Subcutaneous abdominal adipose tissue (tissue), 5 donors: ENCODE measurements at regions not wholly inside any gene's neighbourhood (a gene's known extent, or its start where the extent isn't known, plus 50 kb on each side); places are given as distances from the start of the nearest gene placed in this dataset.
"Not testable (repeated sequence)": the region's sequence is repeated elsewhere in the genome, so short reads cannot be mapped to it uniquely, and the experiment has no call there.

ENCODE experiments used
- H3K27ac ChIP-seq: one replicate; pipeline ENCODE4 v1.7.0; 2013; ENCODE audit warnings: low read depth, mild to moderate bottlenecking, inconsistent platforms, low read length, moderate library complexity
- H3K27me3 ChIP-seq, 5 donors: one replicate each; pipeline ENCODE4 v1.7.0; 2013; ENCODE audit warnings: low read length in 5 of 5, inconsistent platforms in 1 of 5; ENCODE audit not compliant: control insufficient read depth in 5 of 5, insufficient read depth in 4 of 5
- H3K36me3 ChIP-seq, 5 donors: one replicate each; pipeline ENCODE4 v1.7.0; 2013; ENCODE audit warnings: low read length in 5 of 5; ENCODE audit not compliant: control insufficient read depth in 5 of 5, insufficient read depth in 5 of 5
- H3K4me1 ChIP-seq, 5 donors: one replicate each; pipeline ENCODE4 v1.7.0; 2013; ENCODE audit warnings: low read length in 5 of 5, mild to moderate bottlenecking in 3 of 5, moderate library complexity in 1 of 5; ENCODE audit not compliant: control insufficient read depth in 5 of 5, insufficient read depth in 5 of 5
- H3K4me3 ChIP-seq, 5 donors: one replicate each; pipeline ENCODE4 v1.7.0; 2013; ENCODE audit warnings: low read length in 5 of 5, low read depth in 1 of 5
- H3K9ac ChIP-seq, 5 donors: one replicate each; pipeline ENCODE4 v1.7.0; 2013; ENCODE audit warnings: low read length in 5 of 5, mild to moderate bottlenecking in 4 of 5, moderate library complexity in 3 of 5
- H3K9me3 ChIP-seq, 5 donors: one replicate each; pipeline ENCODE4 v1.7.0; 2013; ENCODE audit warnings: low read length in 5 of 5; ENCODE audit not compliant: control insufficient read depth in 5 of 5
- donor health status: healthy.
- donor health status: healthy.
- donor health status: healthy.
- donor health status: healthy.
- donor health status: healthy.

DNA sequence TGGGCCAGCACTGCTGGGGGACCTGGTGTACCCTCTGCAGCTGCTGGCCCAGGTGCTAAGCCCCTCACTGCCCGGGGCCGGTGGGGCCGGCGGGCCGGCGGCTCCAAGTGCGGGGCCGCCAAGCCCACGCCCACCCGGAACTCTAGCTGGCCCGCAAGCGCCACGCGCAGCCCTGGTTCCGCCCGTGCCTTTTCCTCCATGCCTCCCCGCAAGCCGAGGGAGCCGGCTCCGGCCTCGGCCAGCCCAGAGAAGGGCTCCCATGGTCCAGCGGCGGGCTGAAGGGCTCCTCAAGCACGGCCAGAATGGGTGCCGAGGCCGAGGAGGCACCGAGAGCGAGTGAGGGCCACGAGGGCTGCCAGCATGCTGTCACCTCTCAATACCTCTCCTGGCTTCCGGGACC lies 194.9 kb downstream of the STK31 start:
- H3K4me1 ChIP-seq, H3K4me3 ChIP-seq, H3K27ac ChIP-seq, H3K27me3 ChIP-seq, H3K9me3 ChIP-seq, H3K9ac ChIP-seq, H3K36me3 ChIP-seq: not testable (repeated sequence)

DNA sequence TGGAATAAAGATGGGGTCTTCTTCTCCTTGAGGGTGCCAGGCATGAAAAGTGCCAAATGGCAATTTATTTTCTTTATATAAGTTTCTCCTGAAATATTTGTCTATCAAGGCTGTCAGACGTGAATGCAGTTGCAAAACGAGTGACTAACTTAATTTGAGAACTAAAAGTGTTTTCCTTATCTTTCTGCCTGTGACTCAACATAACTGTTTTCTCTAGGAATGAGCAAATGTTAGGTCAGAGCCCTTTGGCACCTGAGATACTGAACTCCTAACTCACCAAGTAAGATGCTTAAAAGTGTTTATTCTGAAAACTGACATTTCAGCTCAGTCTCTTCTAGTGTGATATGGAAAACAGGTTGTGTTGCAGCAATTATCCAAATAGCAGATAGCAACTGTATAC lies 197.0 kb downstream of the STK31 start:
- Histone ChIP-seq H3K4me3 (no peak overlapping the region), H3K9ac (no peak overlapping the region), H3K27me3 (peaks cover 0 to 2% (median 0%) of the 10 kb centered on the region in 5 donors), H3K9me3 (no peaks in the 10 kb centered on the region), H3K27ac (no peak overlapping the region), H3K36me3 (no peaks in the 10 kb centered on the region), H3K4me1 (no peaks in the 10 kb centered on the region)

DNA sequence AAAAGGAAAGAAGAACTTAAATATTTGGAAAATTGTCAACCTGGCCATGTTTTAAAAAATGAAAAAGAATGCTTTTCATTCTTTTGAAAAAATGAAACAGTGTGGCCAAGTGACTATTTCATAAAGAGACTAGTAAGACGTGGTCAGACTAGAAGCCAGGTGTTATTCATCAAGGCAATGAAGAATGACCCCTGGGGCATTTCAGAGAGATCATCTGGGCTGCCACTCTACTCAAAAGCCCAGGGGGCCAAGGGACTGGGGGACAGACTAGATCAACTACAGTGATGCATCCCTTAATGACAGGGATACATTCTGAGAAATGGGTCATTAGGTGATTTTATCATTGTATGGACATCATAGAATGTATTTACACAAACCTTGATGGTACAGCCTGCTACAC lies 199.4 kb downstream of the STK31 start:
- Histone ChIP-seq H3K9ac (no peak overlapping the region), H3K4me3 (no peak overlapping the region), H3K36me3 (no peaks in the 10 kb centered on the region), H3K4me1 (no peaks in the 10 kb centered on the region), H3K27ac (no peak overlapping the region), H3K27me3 (no peaks in the 10 kb centered on the region), H3K9me3 (peaks cover 0 to 2% (median 0%) of the 10 kb centered on the region in 5 donors)

DNA sequence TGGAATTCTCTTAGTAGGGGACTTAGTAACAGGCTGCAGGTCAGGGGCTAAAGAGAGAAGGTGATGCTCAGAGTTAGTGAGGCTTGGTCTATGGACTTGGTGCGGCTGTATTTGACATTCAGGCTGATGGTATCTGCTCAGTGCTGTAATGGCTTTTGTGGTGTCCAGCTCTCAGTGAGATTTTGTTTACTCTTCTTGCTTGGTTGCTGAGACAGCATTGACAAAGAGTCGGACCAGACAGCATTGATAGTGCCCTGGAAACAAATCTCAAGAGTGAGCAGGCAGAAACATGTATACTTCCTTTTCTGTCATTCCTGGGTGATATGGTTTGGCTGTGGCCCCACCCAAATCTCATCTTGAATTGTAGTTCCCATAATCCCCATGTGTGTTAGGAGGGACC lies 202.0 kb downstream of the STK31 start:
- no peak overlapping the region for H3K9ac ChIP-seq
- no peak overlapping the region for H3K4me3 ChIP-seq
- no peaks in the 10 kb centered on the region for H3K4me1 ChIP-seq
- H3K36me3 ChIP-seq, result no peaks in the 10 kb centered on the region
- H3K27ac ChIP-seq, result no peak overlapping the region
- no peaks in the 10 kb centered on the region for H3K27me3 ChIP-seq
- H3K9me3 ChIP-seq, result peaks cover 0 to 2% (median 0%) of the 10 kb centered on the region in 5 donors

DNA sequence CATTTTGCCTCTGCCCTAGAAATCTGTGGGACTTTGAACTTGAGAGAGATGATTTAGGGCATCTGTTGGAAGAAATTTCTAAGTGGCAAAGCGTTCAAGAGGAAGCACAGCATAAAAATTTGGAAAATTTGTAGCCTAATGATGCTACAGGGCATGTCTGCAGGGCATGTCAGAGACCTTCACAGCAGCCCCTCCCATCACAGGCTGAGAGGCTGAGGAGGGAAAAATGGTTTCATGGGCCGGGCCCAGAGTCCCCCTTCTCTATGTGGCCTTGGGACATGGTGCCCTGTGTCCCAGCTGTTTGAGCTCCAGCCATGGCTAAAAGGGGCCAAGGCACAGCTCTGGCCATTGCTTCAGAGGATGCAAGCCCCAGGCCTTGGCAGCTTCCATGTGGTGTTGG lies 203.0 kb downstream of the STK31 start:
- Histone ChIP-seq H3K4me1 (no peaks in the 10 kb centered on the region), H3K27me3 (no peaks in the 10 kb centered on the region), H3K9ac (no peak overlapping the region), H3K9me3 (peaks cover 0 to 2% (median 0%) of the 10 kb centered on the region in 5 donors), H3K36me3 (no peaks in the 10 kb centered on the region), H3K27ac (no peak overlapping the region), H3K4me3 (no peak overlapping the region)

DNA sequence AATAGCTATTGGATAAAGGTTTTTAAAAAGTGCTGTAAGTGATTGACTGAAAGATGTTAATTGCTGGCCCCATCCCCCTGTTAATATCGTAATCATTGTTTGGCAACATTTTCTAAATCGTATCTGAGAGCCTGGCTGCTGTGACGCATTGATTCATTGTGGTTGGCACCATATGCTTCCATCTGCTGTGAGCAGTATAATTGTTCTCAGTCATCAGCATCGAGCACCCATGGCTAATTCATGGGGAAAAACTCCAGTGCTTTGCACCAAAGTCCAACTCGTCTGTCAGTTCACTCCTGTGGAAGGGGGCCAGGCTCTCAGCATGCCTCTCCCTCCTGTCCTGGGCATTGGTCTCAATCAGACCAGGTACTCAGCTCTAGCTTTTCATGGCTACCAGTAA lies 205.2 kb downstream of the STK31 start:
- Histone ChIP-seq H3K9ac (no peak overlapping the region), H3K9me3 (peaks cover 0 to 2% (median 0%) of the 10 kb centered on the region in 5 donors), H3K27ac (no peak overlapping the region), H3K4me1 (no peaks in the 10 kb centered on the region), H3K4me3 (no peak overlapping the region), H3K36me3 (no peaks in the 10 kb centered on the region), H3K27me3 (no peaks in the 10 kb centered on the region)

DNA sequence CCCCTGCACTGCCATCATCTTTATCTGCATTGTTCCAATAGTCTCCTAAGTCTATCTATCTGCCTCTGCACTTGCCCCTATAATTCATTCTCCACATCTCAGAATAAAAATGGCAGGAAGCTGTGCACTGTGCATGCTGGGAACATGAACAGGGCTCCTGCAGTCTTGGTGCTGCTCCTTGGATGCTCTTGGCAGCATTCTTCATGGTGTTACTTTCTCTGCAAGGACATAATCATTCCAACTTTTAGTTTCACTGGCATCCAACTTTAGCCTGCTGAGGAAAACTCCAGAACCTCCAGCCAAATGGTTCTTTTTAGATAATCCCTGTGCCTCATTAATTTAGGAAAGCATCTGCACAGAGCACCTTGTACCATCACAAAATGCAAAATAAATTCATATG lies 208.3 kb downstream of the STK31 start:
- H3K27ac ChIP-seq, result no peak overlapping the region
- H3K9me3 ChIP-seq, result peaks cover 0 to under 1% (median 0%) of the 10 kb centered on the region in 5 donors
- H3K4me3 ChIP-seq, result no peak overlapping the region
- H3K9ac ChIP-seq, result no peak overlapping the region
- H3K27me3 ChIP-seq, result no peaks in the 10 kb centered on the region
- no peaks in the 10 kb centered on the region for H3K36me3 ChIP-seq
- no peaks in the 10 kb centered on the region for H3K4me1 ChIP-seq

DNA sequence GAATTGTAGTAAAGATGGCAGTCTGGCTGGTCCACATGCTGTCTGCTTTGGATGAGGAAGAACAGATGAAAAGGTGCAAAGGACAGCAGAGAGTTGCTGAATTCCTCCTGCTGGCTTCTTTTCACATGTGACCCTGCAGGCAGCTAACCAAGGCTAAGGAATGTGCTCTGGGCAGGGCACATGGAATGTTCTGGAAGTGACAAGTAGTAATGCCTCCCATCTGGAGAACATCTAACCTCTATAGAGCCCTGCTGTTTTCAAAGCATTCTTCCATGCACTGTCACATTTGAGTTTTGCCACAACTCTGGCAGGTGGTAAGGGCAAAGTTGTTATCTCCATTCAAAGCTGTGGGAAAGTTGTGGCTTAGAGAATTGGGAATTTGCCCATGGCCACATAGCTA lies 208.8 kb downstream of the STK31 start:
- Histone ChIP-seq H3K4me1 (no peaks in the 10 kb centered on the region), H3K36me3 (no peaks in the 10 kb centered on the region), H3K4me3 (no peak overlapping the region), H3K9me3 (no peaks in the 10 kb centered on the region), H3K27ac (no peak overlapping the region), H3K9ac (no peak overlapping the region), H3K27me3 (no peaks in the 10 kb centered on the region)

DNA sequence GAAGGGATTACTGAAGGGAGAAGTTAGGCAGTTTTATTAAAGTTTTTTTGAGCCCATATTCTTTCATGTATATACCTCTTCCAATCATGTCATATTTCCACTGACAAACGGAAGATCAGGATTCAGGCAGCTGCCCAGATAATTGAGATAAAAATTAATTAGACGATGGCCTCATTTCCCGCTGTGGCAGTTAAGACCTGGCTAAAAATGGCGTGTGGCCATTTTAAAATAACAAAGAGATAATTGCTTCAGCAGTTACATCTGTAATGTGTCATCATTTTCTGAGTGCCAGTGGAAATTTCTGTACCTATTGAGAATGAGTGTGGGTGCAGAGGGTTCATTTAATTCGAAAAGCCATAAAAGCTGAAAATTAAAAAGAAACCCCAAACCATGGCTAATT lies 215.1 kb downstream of the STK31 start:
- Histone ChIP-seq H3K27ac (no peak overlapping the region), H3K4me1 (no peaks in the 10 kb centered on the region), H3K27me3 (peaks cover 0 to 2% (median 0%) of the 10 kb centered on the region in 5 donors), H3K9me3 (no peaks in the 10 kb centered on the region), H3K4me3 (no peak overlapping the region), H3K9ac (no peak overlapping the region), H3K36me3 (no peaks in the 10 kb centered on the region)

DNA sequence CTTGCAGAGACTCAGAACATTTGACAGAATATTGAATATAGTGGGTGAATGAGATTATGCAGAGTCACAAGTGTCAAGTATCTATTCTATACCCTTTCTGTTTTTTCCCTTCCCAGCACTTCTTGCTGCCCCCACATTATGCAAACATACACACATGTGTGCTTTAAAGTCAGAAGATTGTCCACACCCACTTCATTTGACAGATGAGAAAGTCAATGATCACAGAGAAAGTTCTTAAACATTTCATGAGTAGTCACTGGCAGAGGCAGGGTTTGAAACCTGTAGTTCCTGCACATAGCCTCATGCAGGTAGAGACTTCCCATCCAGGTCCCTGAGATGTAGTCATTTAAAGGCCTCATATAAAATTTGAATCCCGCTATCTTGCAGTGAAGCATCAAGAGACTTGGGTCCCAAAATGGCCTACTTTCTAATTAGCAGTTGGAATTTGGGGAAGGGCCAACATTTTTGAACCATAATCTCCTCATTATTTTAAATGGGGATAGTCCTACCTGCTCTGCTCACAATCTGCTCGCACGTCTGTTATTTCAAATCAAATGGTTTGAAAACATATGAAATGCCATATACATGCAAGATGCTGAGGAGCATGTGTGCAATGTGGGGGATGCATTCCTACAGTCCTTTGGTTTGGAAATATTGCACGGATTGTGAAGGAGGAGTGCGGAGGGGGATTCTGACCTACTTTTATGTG lies 217.8 kb downstream of the STK31 start:
- no peaks in the 10 kb centered on the region for H3K36me3 ChIP-seq

More for the DNA sequence above, 217.8 kb downstream of the STK31 start:
- no peaks in the 10 kb centered on the region for H3K4me1 ChIP-seq
- H3K9ac ChIP-seq, result no peak overlapping the region
- no peak overlapping the region for H3K27ac ChIP-seq
- no peak overlapping the region for H3K4me3 ChIP-seq
- no peaks in the 10 kb centered on the region for H3K9me3 ChIP-seq
- H3K27me3 ChIP-seq, result peaks cover 0 to 2% (median 0%) of the 10 kb centered on the region in 5 donors
